HG02763 (cell line): ENCODE measurements at regions not wholly inside any gene's neighbourhood (a gene's known extent, or its start where the extent isn't known, plus 50 kb on each side); places are given as distances from the start of the nearest gene placed in this dataset.

Experiments
- ATAC-seq: cut with Tn5 transposase; IDR thresholded peaks from one replicate; pipeline ENCODE4 v1.9.1; 2021; ENCODE audit warnings: mild to moderate bottlenecking, moderate library complexity; ENCODE audit not compliant: unreplicated experiment

- no peak for ATAC-seq
Measured at GRCh38 chr1:235027076-235027861, 101.4 kb downstream of the TOMM20 start.

- no peak for ATAC-seq
Measured at GRCh38 chr1:235025422-235025984, 103.1 kb downstream of the TOMM20 start.

GRCh38 chr1:235024711-235025421, 103.8 kb downstream of the TOMM20 start:
- no peak for ATAC-seq

GRCh38 chr1:235023711-235024439, 104.8 kb downstream of the TOMM20 start:
- no peak for ATAC-seq

GRCh38 chr1:235022981-235023710, 105.5 kb downstream of the TOMM20 start:
- ATAC-seq, result no peak

GRCh38 chr1:235022341-235022980, 106.2 kb downstream of the TOMM20 start:
- ATAC-seq, result no peak

- no peak for ATAC-seq
Measured at GRCh38 chr1:235021815-235022214, 106.8 kb downstream of the TOMM20 start.

- ATAC-seq, result no peak
Measured at GRCh38 chr1:235021321-235021720, 107.3 kb downstream of the TOMM20 start.

GRCh38 chr1:235019961-235020360, 108.7 kb downstream of the TOMM20 start:
- no peak for ATAC-seq

GRCh38 chr1:235019471-235019870, 109.2 kb downstream of the TOMM20 start:
- ATAC-seq, result no peak

- no peak for ATAC-seq
Measured at GRCh38 chr1:235018720-235019444, 109.8 kb downstream of the TOMM20 start.

GRCh38 chr1:235018161-235018560, 110.5 kb downstream of the TOMM20 start:
- no peak for ATAC-seq

- no peak for ATAC-seq
Measured at GRCh38 chr1:235017719-235018118, 110.9 kb downstream of the TOMM20 start.

- ATAC-seq, result no peak
Measured at GRCh38 chr1:235017191-235017590, 111.4 kb downstream of the TOMM20 start.

- peak; percentile 32 for ATAC-seq
Measured at GRCh38 chr1:235015291-235015985, 113.2 kb downstream of the TOMM20 start.

GRCh38 chr1:235014756-235015155, 113.9 kb downstream of the TOMM20 start:
- ATAC-seq, result no peak

- no peak for ATAC-seq
Measured at GRCh38 chr1:235013512-235013911, 115.1 kb downstream of the TOMM20 start.

GRCh38 chr1:235012436-235013210, 116.0 kb downstream of the TOMM20 start:
- ATAC-seq, result no peak
